ENCODE measurements at regions not wholly inside any gene's neighbourhood (a gene's known extent, or its start where the extent isn't known, plus 50 kb on each side); places are given as distances from the start of the nearest gene placed in this dataset.
"Not testable (repeated sequence)": the region's sequence is repeated elsewhere in the genome, so short reads cannot be mapped to it uniquely, and the experiment has no call there.

DNA sequence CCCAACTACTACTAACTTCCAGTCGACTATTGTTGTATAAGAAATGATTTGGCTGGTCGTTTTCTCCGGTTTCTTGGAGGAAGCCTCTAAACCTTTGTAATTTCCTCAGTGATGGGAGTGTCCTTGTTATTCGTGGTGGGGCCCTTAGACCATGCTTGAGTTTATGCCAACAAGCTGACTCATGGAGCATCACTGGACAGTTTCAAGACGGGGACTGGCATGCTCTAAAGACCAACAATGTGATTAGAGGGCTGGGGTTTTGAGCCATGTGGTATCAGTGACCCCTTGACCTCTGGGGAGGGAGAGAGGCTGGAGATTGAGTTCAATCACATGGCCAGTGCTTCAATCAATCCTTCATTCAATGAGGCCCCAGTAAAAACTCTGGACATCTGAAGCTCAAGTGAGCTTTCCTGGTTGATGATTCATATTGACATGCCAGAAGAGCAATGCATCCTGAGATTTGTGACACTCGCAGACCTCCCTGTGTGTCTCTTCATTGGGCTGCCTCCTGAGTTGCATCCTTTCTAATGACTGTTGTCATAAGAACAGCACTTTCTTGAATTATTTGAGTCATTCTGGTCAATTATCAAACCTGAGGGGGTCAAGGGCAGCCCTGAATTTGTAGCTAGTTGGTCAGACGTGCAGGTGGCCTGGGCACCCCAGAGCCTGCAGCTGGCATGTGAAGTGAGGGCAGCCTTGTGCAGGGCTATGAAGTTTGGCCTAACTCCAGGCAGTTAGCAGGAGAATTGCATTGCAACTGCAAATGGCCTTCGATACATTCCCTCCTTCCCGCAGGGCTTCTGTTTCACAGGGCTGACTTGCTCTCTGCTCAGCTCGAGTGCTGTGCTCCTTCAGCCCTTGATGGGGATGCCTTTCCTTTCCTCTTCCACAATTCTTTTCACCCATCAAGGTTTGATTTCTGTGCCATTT lies 246.5 kb downstream of the FGF9 start:
- DNase-seq, result no peak

DNA sequence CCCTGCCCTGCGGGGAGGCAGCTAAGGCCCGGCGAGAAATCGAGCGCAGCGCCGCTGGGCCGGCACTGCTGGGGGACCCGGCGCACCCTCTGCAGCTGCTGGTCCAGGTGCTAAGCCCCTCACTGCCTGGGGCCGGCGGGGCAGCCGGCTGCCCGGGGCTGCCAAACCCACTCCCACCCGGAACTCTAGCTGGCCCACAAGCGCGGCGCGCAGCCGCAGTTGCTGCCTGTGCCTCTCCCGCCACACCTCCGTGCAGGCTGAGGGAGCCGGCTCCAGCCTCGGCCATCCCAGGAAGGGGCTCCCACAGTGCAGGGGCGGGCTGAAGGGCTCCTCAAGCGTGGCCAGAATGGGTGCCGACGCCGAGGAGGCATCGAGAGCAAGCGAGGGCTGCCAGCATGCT lies 249.9 kb downstream of the FGF9 start:
- not testable (repeated sequence) for DNase-seq

DNA sequence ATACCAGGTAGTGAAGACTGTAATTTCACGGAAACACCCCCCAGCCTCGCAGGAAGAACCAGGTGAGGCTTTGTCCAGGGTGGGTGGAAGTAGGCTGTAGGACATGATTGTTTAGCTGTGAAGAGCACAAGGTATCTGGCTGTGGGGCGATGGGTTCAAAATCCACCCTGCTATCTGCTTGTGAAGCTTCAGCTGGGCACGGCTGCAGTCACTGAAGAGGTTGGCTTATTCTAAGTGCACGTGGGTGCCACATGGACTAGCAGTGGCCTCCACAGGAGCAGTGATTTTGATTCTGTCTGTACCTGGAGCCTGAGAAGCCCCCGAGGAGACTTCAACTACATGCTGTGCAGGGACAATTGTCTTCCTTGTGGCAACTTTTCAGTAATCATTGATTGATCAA lies 254.1 kb downstream of the FGF9 start:
- no peak for DNase-seq

DNA sequence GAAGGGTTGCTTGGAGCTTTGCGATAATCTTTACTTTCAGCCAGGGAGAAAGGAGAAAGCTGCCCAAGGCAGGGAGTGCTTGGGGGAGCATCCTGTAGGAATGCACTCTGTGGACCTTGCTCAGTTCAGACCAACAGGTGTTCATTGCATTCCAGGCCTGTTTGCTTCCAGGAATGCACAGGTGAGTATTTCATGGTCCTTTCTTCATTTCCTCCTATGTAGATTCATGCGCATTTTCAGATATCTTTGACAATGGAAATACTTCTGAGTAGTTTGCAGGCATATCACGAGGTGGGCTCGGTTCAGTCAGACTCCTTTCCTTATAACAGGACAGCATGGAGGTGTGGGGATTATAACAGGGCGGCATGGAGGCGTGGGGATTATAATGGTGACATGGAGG lies 254.8 kb downstream of the FGF9 start:
- DNase-seq, result no peak

DNA sequence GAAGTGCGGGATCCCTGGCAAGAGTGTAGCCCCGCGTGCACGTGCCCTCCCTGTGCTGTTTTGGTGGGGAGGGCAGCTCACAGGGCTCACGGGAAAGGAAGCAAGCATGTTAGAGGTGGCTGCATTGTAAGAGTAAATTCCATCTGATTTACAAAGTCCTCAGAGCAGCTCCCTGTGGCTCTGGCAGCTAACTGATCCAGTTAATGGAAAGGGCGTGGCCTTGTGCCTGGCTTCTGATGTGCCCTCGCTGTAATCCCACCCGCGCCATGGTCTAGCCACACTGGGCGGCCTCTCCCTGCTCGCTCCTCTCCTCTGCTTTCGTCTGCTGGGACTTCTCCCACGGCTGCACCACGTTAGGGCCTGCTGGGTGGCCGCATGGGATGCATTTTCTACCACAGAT lies 258.5 kb downstream of the FGF9 start:
- DNase-seq, result no peak

DNA sequence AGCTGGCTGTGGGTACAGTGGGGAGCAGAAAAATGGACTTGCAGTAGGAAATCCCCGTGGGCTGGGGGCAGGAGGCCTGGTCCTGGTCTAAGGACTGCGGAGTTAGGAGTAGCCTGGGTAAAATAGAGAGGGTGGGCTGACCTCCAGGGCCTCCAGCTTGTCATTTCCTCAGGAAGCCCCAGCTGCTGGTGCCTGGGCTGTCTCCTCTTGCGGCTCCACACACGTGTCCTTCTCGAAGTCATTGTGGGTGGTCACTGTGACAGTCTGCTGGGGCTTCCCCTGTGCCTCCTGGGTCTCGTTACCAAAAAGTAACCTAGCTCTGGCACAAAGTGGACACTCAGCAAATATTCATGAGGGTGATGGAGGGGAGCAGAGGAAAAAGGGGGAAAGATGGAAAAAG lies 259.7 kb downstream of the FGF9 start:
- no peak for DNase-seq

DNA sequence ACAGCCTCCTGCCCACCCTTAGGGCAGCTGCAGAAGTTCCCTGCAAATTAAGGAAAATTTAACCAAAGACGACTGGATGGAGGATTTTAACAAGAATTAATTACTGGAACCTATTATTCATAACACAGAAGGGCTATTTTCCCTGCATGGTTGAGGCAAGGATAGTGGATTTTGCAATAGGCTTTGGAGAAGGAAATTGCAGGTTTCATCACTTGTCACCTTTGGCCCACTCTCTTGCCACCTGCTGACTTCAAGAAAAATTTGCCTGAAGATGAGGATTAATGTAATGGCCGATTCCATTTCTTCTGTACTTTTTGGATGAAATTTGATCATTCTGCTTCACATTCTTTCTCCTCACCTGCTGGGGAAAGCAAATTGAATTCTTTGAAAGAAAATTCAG lies 261.7 kb downstream of the FGF9 start:
- no peak for DNase-seq

DNA sequence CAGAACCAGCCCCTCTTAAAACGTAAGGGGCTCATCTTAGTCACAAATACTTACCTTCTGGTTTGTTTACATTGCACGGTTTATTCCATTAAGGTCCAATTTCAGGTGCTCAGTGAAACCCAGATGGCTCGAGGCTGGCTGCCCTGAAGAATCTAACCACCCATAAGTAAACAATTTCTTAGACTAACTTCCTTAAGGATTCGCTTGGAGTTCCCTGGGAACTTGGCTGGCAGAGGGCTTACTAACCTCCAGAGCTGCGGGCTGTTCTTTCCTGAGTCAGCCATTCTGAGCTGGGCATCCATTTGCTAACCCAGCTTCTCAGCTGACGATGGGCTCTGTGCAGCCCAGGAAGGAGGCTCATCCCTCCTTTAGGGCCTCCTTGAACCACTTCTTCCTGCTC lies 262.1 kb downstream of the FGF9 start:
- DNase-seq, result no peak

DNA sequence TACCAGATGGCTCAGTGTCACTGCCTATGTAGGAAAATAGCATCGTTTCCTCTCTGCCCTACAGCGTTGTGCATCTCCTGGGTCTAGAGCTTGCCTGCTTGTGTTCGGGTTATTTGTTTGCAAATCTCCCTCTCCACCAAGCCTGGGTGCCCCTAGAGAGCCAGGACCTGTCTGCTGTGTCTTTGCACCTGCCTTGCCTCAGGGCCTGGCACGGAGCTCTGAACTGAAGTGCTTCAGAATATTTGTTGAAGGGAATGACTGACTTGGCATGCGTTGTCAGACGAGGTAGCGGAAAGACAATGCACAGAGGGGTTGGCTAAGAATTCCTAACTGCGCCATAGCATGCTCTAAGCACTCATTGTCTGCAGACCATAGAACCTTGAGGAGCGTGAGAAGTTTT lies 263.4 kb downstream of the FGF9 start:
- no peak for DNase-seq

DNA sequence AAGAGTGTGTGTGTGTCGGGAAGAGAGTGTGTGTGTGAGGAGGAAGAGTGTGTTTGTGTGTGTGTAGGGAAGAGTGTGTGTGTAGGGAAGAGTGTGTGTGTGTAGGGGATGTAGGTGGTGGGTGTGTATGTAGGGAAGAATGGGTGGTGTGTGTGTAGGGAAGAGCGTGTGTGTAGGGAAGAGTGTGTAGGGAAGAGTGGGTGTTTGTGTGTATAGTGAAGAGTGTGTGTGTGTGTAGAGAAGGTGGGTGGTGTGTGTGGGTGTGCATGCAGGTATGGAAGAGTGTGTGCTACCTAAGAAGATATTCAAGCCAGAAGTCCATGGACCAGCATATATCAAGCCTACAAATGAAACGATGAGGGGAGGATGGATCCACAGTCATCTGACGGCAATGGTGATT lies 265.8 kb downstream of the FGF9 start:
- no peak for DNase-seq

DNA sequence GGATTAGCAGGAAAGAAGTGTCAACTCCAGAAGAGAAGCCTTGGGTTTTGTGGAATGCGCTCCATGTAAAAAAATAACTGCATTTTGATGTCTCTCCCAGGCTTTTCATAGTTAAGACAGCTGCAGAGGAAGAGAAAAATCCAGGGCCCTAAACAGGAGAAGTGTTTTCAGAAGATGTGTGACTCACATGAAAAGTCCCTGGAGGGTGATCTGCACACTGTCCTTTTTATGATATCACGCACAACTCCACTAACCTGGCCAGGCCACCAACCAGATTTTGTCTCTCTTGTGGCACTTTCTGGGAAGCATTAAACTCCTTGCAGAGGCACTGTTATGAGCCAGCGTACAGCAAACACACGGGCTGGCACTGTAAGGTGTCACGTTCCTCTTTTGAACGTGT lies 267.3 kb downstream of the FGF9 start:
- DNase-seq, result no peak

DNA sequence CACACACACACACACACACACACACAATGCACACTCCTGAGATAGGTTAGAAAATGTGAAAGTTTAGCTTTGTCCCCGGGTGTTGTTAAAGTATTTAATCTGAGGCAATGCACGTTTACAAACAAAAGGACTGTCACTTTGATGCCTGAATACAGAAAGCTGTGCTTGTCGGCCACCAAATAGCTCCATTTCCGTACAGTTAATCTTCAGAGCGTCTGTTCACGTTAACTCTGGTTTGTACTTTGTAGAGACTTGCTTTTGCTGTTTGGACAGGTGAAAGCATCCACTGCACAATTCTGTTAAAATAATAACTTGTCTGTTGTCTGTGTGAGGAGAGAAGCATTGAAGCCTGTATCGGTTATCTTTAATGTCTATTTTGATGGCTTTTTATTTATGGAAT lies 267.8 kb downstream of the FGF9 start:
- DNase-seq, result no peak

DNA sequence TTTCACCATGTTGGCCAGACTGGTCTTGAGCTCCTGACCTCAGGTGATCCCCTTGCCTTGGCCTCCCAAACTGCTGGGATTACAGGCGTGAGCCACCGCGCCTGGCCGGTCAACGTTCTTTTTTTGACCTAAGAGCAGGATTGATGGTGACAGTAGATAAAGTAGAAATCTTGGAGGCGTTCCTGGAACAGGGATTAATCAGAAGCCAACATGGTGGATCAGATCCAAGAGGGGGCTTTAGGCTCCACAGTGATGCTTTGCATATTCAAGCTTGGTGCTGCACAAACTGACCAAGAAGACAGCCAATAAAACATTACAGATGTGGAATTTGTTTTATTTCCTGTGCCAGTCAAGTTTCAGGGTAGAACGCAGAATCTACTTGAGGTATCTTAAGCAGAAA lies 271.2 kb downstream of the FGF9 start:
- DNase-seq, result no peak

DNA sequence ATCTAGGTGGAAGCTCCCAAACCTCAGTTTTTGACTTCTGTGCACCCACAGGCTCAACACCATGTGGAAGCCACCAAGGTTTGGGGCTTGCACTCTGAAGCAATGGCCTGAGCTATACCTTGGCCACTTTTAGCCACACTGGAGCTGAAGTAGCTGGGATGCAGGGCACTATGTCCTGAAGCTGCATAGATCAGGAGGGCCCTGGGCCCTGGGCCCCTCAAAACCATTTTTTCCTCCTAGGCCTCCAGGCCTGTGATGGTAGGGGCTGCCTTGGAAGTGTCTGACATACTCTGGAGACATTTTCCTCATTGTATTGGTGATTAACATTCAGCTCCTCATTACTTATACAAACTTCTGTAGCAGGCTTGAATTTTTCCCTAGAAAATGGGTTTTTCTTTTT lies 273.7 kb downstream of the FGF9 start:
- no peak for DNase-seq

DNA sequence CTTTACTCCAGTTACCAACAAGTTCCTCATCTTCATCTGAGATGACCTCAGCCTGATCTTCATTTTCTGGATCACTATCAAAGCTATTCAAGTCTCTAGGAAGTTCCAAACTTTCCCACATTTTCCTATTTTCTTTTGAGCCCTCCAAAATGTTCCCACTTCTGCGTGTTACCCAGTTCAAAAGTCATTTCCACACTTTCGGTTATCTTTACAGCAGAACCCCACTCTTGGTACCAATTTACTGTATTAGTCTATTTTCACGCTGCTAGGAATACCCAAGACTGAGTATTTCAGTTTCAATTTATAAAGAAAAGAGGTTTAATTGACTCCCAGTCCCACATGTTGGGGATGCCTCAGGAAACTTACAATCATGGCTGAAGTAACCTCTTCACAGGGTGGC lies 274.3 kb downstream of the FGF9 start:
- no peak for DNase-seq

DNA sequence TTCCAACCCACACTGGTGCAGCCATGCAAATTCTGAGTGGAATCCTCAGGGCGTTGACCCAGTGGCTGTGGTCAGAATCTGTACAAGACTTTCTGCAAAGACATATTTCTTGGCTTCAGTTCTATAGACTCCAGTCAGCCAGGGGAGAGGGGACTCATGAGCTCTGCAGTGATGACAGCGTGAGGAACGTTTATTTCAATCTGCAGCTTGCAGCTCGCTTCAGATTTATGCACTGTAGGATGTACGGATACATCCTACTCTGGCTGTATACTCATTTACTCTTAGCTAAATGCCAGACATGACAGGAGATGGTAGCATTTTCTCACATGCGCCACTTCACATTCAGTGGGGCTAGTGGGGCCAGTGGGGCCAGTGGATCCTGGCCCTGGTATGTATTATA lies 276.1 kb downstream of the FGF9 start:
- no peak for DNase-seq

DNA sequence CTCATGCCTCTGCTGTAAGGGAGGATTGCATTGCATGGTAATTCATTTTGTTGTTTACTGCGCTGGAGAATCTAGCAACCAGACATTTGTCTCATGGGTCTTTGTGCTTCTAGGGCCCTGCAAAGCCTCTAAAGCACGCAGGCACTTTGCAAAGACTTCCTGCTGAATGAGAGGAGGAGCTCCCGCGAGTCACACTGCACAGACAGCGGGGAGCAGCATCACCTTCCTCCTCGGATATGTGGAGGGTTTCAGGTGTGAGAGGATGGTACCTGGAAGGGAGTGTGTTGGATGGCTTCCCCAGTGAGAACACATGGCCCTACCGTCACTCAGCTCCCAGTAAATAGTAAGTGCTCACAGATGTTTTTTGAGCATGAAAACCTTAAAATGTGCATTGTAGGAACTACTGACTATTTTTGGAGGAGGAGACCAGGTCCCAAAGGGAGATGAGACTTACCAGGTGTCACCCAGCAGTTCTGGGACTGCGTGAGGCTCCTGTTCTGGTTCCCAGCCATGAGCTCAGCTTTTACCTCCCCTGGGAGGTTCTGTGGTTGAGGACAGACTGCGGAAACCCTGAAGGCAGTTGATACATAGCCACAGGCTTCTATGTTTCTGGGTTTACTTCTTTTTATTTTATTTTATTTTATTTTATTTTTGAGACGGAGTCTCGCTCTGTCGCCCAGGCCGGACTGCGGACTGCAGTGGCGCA lies 278.0 kb downstream of the FGF9 start:
- no peak for DNase-seq

DNA sequence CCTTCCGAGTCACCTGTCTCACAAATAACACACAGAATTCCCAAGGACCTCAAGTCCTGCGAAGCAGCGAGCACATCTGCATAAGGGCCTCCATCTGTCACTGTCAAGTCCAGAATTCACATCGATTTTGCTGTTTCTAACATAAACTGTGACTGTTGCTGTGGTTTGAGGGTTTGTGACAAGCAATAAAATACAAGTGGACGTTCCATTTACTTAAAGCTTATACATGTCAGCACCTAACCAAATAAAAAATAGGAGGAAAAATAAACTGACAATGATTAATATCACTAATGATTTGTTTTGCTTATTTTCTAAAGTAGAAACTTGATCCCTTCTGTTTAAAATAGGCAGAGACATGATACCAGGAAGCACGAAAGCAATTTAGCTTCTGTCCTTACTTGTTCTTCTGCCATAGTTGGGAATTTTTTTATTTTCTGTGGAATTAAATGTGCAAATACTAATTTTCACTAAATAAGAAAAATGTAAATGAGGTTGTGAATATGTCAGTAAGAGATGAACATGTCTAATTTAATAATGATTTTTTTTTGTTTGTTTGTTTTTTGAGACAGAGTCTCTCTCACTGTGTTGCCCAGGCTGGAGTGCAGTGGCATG lies 279.1 kb downstream of the FGF9 start:
- DNase-seq, result no peak

DNA sequence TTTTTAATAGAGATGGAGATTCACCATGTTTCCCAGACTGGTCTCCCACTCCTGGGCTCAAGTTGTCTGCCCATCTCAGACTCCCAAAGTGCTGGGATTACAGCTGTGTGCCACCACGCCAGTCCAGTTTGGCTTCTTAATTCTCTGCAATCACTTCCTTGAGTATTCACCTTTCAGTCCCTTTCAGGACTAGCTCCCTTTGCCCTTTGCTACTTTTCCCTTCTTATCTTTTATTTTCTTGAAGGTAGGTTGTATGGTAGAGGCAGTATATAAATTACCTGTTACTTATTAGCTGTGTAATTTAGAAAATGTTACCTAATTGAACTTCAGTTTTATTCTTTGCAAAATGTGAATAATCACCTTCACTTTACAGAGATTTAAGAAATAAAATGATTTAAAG lies 285.8 kb downstream of the FGF9 start:
- no peak for DNase-seq

DNA sequence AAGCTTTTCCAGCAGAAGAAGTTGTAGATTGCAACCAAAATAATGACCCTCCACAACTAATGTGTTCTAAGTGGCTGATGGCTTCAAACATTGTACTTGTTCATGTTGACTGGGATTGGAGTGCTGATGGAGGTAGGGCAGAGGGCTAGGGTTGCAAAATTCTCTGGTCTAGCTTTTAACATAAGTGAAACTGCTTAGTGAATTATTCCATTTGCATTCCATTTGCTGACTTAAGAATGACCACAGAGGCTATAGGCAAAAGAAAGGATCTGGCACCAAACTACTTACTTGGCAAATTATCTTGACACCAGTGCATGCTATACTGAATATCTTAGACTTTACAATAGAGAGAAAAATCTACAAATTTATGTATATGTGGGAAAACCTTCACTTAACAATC lies 287.0 kb downstream of the FGF9 start:
- no peak for DNase-seq

DNA sequence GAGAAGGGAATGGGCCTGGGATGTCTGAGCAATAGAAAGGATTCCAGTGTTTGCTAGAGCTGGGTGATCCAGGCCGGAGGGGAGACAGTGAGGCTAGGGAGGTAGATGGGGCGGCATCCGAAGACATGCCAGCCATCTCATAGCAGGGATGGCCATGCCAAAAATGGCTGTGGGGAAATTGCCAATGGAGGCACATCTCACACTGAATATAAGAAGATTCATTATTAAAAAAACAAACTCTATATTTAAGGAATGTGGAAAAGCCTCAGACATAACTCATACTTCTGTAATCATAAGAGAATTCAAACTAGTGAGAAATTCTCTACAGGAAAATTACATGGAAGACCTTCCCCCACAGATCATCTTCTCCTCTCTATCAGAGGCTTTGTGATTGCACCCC lies 289.2 kb downstream of the FGF9 start:
- no peak for DNase-seq

DNA sequence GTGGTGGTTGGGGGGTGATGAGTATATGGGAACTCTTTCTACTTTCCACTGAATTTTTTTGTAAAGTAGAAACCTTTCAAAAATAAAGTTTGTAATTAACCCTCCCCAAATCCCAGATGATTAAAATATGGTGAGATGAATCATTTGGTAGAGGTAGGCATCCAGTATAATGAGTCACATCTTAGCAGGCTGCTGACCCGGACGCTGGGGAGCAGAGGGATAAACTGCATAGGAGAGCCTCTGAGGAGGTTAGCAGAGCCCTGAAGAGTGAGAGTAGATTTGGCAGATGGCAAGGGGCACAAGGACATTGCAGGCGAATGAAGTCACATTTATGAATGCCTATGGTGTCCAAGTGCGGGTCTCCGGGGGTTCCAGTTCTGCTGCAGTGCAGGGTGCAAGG lies 293.8 kb downstream of the FGF9 start:
- no peak for DNase-seq

DNA sequence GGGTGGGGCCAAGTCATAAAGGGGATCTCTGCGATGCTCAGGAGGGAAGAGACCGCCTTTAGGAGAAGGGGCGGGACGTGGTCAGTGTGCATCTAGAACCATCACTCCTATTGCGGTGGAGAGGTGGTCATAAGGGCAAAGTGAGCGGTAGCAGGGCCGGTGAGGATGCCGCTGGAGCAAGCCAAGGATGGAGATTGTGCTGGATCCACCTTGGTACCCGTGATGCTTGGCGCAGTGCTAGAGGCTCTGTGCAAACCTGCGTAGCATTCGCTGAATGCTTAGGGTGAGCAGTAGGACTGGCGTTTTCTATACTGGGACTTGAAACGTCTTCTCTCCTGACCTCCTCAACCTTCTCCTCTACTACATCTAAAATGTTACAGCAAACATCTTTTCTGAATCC lies 294.2 kb downstream of the FGF9 start:
- DNase-seq, result no peak

DNA sequence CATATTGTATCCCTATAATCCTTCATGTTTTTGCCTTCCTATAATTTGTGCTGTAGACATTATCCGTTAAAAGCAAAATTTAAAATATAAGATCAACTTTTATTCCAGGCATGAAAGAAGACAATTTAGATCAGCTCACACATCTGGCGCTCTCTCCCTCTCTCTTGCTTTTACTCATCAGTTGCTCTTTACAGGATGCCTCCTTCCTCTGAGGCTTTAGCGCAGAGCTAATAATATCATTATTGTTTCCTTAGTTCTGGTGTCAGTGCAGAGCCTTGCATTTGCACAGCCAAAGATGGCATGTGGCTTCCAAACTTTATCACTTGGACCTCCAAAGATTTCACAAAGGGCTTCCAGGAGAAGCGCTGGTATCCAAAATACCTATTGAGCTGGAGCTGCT lies 295.1 kb downstream of the FGF9 start:
- DNase-seq, result no peak
